ENCODE measurements at regions not wholly inside any gene's neighbourhood (a gene's known extent, or its start where the extent isn't known, plus 50 kb on each side); places are given as distances from the start of the nearest gene placed in this dataset.

GRCh38 chr1:73953586-73953985 lies 244.4 kb downstream of the LRRIQ3 start:
- DNase-seq: no peak

GRCh38 chr1:73953186-73953585 lies 244.8 kb downstream of the LRRIQ3 start:
- DNase-seq: no peak

GRCh38 chr1:73948055-73948454 lies 249.9 kb downstream of the LRRIQ3 start:
- DNase-seq: no peak

- DNase-seq: no peak
Measured at GRCh38 chr1:73947009-73947408, 251.0 kb downstream of the LRRIQ3 start.

GRCh38 chr1:73943270-73943669 lies 254.7 kb downstream of the LRRIQ3 start:
- DNase-seq: no peak

- no peak for DNase-seq
Measured at GRCh38 chr1:73930293-73930692, 267.7 kb downstream of the LRRIQ3 start.

- no peak for DNase-seq
Measured at GRCh38 chr1:73914951-73915350, 283.0 kb downstream of the LRRIQ3 start.

GRCh38 chr1:73913025-73913424 lies 285.0 kb downstream of the LRRIQ3 start:
- no peak for DNase-seq

- no peak for DNase-seq
Measured at GRCh38 chr1:73911849-73912248, 286.1 kb downstream of the LRRIQ3 start.

GRCh38 chr1:73910466-73910865 lies 287.5 kb downstream of the LRRIQ3 start:
- no peak for DNase-seq

GRCh38 chr1:73910062-73910461 lies 287.9 kb downstream of the LRRIQ3 start:
- no peak for DNase-seq

- no peak for DNase-seq
Measured at GRCh38 chr1:73909043-73909562, 288.9 kb downstream of the LRRIQ3 start.

GRCh38 chr1:73907051-73907450 lies 290.9 kb downstream of the LRRIQ3 start:
- no peak for DNase-seq

GRCh38 chr1:73903092-73903491 lies 294.9 kb downstream of the LRRIQ3 start:
- DNase-seq: no peak

GRCh38 chr1:73901738-73902137 lies 296.2 kb downstream of the LRRIQ3 start:
- DNase-seq: no peak

GRCh38 chr1:73899311-73899710 lies 298.7 kb downstream of the LRRIQ3 start:
- DNase-seq: no peak

GRCh38 chr1:73898540-73898939 lies 299.4 kb downstream of the LRRIQ3 start:
- no peak for DNase-seq

- DNase-seq: no peak
Measured at GRCh38 chr1:73887412-73887811, 310.6 kb downstream of the LRRIQ3 start.

- no peak for DNase-seq
Measured at GRCh38 chr1:73886716-73887115, 311.3 kb downstream of the LRRIQ3 start.

- no peak for DNase-seq
Measured at GRCh38 chr1:73874806-73875205, 323.2 kb downstream of the LRRIQ3 start.

GRCh38 chr1:73868810-73869336 lies 329.1 kb downstream of the LRRIQ3 start:
- DNase-seq: no peak

GRCh38 chr1:73862355-73862754 lies 335.6 kb downstream of the LRRIQ3 start:
- DNase-seq: no peak

- no peak for DNase-seq
Measured at GRCh38 chr1:73860421-73860950, 337.5 kb downstream of the LRRIQ3 start.

GRCh38 chr1:73859227-73859626 lies 338.7 kb downstream of the LRRIQ3 start:
- DNase-seq: no peak

- no peak for DNase-seq
Measured at GRCh38 chr1:73854527-73854926, 343.4 kb downstream of the LRRIQ3 start.

All from activated effector memory CD4-positive, alpha-beta T cell treated with anti-CD3 and anti-CD28 coated beads, Interleukin-2, amount 50 U/mL, for 16 hours (primary cell).